Fibroblast of pulmonary artery (primary cell): ENCODE measurements at regions not wholly inside any gene's neighbourhood (a gene's known extent, or its start where the extent isn't known, plus 50 kb on each side); places are given as distances from the start of the nearest gene placed in this dataset.

Experiments used
- DNase-seq: peaks from one replicate; pipeline ENCODE4 v3.0.0-alpha.2; 2010; ENCODE audit warnings: low read depth
- H3K4me3 ChIP-seq: replicated peaks from 2 replicates; pipeline ENCODE4 v1.5.1; 2011; ENCODE audit warnings: low read depth, mild to moderate bottlenecking, control low read depth, low read length, moderate library complexity
- CTCF ChIP-seq: IDR thresholded peaks from 2 replicates; pipeline ENCODE4 v1.5.1; 2011; ENCODE audit warnings: mild to moderate bottlenecking, control low read depth, low read length, inconsistent platforms; ENCODE audit errors: missing control alignments

GRCh38 chr2:144927429-144927828 is 407.5 kb upstream of the ZEB2 start:
- no peak for DNase-seq
- TF ChIP-seq CTCF, result no peak
- no peak overlapping the region for H3K4me3 ChIP-seq

GRCh38 chr2:144925886-144926285 is 406.0 kb upstream of the ZEB2 start:
- DNase-seq, result no peak
- no peak for TF ChIP-seq CTCF
- no peak overlapping the region for H3K4me3 ChIP-seq

- no peak for DNase-seq
- H3K4me3 ChIP-seq, result no peak overlapping the region
- no peak for TF ChIP-seq CTCF
Observed at GRCh38 chr2:144924827-144925226, 404.9 kb upstream of the ZEB2 start.

GRCh38 chr2:144922519-144922918 is 402.6 kb upstream of the ZEB2 start:
- DNase-seq, result no peak
- no peak overlapping the region for H3K4me3 ChIP-seq
- no peak for TF ChIP-seq CTCF

GRCh38 chr2:144920755-144921530 is 401.0 kb upstream of the ZEB2 start:
- no peak for TF ChIP-seq CTCF
- DNase-seq, result no peak
- no peak overlapping the region for H3K4me3 ChIP-seq

GRCh38 chr2:144914622-144915318 is 394.9 kb upstream of the ZEB2 start:
- no peak for DNase-seq
- no peak overlapping the region for H3K4me3 ChIP-seq
- TF ChIP-seq CTCF, result no peak
